SK-N-SH treated with all-trans-retinoic acid at 6 μM for 48 hours (cell line): ENCODE measurements at regions not wholly inside any gene's neighbourhood (a gene's known extent, or its start where the extent isn't known, plus 50 kb on each side); places are given as distances from the start of the nearest gene placed in this dataset.

Experiments used
- PATZ1 ChIP-seq: fragments of 250-450 bp; sonication (Bioruptor Pico); IDR thresholded peaks from 2 replicates; pipeline ENCODE4 v1.8.0; 2020; ENCODE audit warnings: mild to moderate bottlenecking, moderate library complexity, borderline replicate concordance
- ZFP30 ChIP-seq: fragments of 450-650 bp; formaldehyde crosslinking; IDR thresholded peaks from 2 replicates; pipeline ENCODE4 v1.5.0; 2022; ENCODE audit warnings: mild to moderate bottlenecking, moderate library complexity

GRCh38 chrX:13452283-13452682, 117.1 kb upstream of the EGFL6 start:
- TF ChIP-seq ZFP30 (no peak), PATZ1 (CRISPR knock-in tag) (no peak)
